HepG2 (cell line): ENCODE measurements at regions not wholly inside any gene's neighbourhood (a gene's known extent, or its start where the extent isn't known, plus 50 kb on each side); places are given as distances from the start of the nearest gene placed in this dataset.

Experiments used
- ATAC-seq: fragments of 200-7000 bp; cut with Tn5 transposase; 3 replicates; pipeline ENCODE4 v1.9.1; 2020; ENCODE audit warnings: mild to moderate bottlenecking, moderate library complexity
- BruUV-seq: library from RNA; stranded (reverse); fragments of 400-500 nt; replicated peaks from 2 replicates; lab custom pipeline; 2021; lab: Mats Ljungman, UMichigan
- CTCF ChIA-PET: fragments of 300-600 bp; formaldehyde crosslinking; extraction: SDS; loops from one replicate; lab custom pipeline; 2021; ENCODE audit warnings: low total read pairs, inconsistent platforms, low intra/inter-chr PET ratio; lab: Yijun Ruan, JAX
- POLR2A ChIA-PET: fragments of 350-600 bp; sonication (Branson Sonifier 250); formaldehyde crosslinking; loops from one replicate; lab custom pipeline; 2020; ENCODE audit warnings: antibody characterized with exemption, inconsistent platforms; lab: Yijun Ruan, JAX
- DNase-seq: peaks from one replicate; pipeline ENCODE4 v3.0.0-alpha.2; 2015; ENCODE audit warnings: low spot score
- FAIRE-seq: peaks from 3 replicates; lab custom pipeline; 2011; peaks lifted over from hg19 to GRCh38; lab: Jason Lieb, UNC
- H2AFZ ChIP-seq: one replicate; pipeline ENCODE4 v1.6.1; 2011; ENCODE audit warnings: low read length, inconsistent platforms
- H3K27ac ChIP-seq: fragments of 300-600 bp; 3 replicates; pipeline ENCODE4 v1.8.0; 2011; ENCODE audit warnings: mixed run types, mild to moderate bottlenecking, mixed read lengths, low read length, inconsistent platforms; ENCODE audit not compliant: insufficient read depth; ENCODE audit errors: extremely low read length
- H3K27me3 ChIP-seq, 2 experiments: fragments of 200-600 bp in 1 of 2; 2 replicates in 1 of 2; 3 replicates in 1 of 2; pipeline versions ENCODE4 v1.6.0 to v1.8.0; 2011; ENCODE audit warnings: low read length in 2 of 2, mild to moderate bottlenecking in 2 of 2, moderate library complexity in 2 of 2, inconsistent platforms in 1 of 2; ENCODE audit not compliant: insufficient read depth in 2 of 2, control insufficient read depth in 1 of 2
- H3K36me3 ChIP-seq, 2 experiments: fragments of 200-600 bp in 1 of 2; replicated peaks in 1 of 2; 2 replicates in 1 of 2; 3 replicates in 1 of 2; pipeline versions ENCODE4 v1.5.1 to v1.8.0; 2011; ENCODE audit warnings: low read length in 2 of 2, inconsistent platforms in 1 of 2; ENCODE audit not compliant: insufficient read depth in 2 of 2, control insufficient read depth in 1 of 2
- H3K4me1 ChIP-seq: 2 replicates; pipeline ENCODE4 v1.5.1; 2012; ENCODE audit warnings: low read length, inconsistent platforms; ENCODE audit not compliant: insufficient read depth
- H3K4me2 ChIP-seq: 2 replicates; pipeline ENCODE4 v1.6.0; 2011; ENCODE audit warnings: low read depth, low read length, inconsistent platforms
- H3K4me3 ChIP-seq, 3 experiments: fragments of 200-600 bp in 1 of 3; sonication (generic), shearing (Covaris generic) in 1 of 3; replicated peaks in 1 of 3; 2 replicates each; pipeline ENCODE4 v1.5.1; 2011 to 2016; ENCODE audit warnings: low read length in 3 of 3, inconsistent platforms in 2 of 3, low read depth in 2 of 3, mild to moderate bottlenecking in 2 of 3, control low read depth in 1 of 3, mixed read lengths in 1 of 3; ENCODE audit not compliant: insufficient read depth in 1 of 3
- H3K79me2 ChIP-seq: one replicate; pipeline ENCODE4 v1.6.1; 2011; ENCODE audit warnings: low read length, inconsistent platforms; ENCODE audit not compliant: insufficient read depth
- H3K9ac ChIP-seq: 2 replicates; pipeline ENCODE4 v1.6.0; 2011; ENCODE audit warnings: mild to moderate bottlenecking, low read depth, low read length, inconsistent platforms; ENCODE audit not compliant: insufficient read depth
- H3K9me3 ChIP-seq: 2 replicates; pipeline ENCODE4 v1.5.1; 2012; ENCODE audit warnings: mild to moderate bottlenecking, low read length
- H4K20me1 ChIP-seq: 2 replicates; pipeline ENCODE4 v1.6.0; 2011; ENCODE audit warnings: inconsistent platforms, mild to moderate bottlenecking, low read length, moderate library complexity; ENCODE audit not compliant: insufficient read depth
- ELF3 ChIP-seq: IDR thresholded peaks from 2 replicates; pipeline ENCODE4 v1.6.1; 2016; ENCODE audit warnings: missing genetic modification reagents, missing compliant biosample characterization
- GATAD2A ChIP-seq: IDR thresholded peaks from 2 replicates; pipeline ENCODE4 v1.6.1; 2016
- KAT2B ChIP-seq: fragments of 150-350 bp; IDR thresholded peaks from 2 replicates; pipeline ENCODE4 v1.6.1; 2014; ENCODE audit warnings: low read depth, low read length, borderline replicate concordance
- KLF16 ChIP-seq, 2 experiments: sonication (generic) in 1 of 2; formaldehyde crosslinking in 1 of 2; IDR thresholded peaks; 2 replicates each; pipeline versions ENCODE4 v1.6.1 to v1.8.0; 2016 to 2023; ENCODE audit warnings: missing genetic modification reagents in 2 of 2, missing compliant biosample characterization in 1 of 2
- KLF9 ChIP-seq: IDR thresholded peaks from 2 replicates; pipeline ENCODE4 v1.6.1; 2016; ENCODE audit warnings: low read depth
- MAFF ChIP-seq: IDR thresholded peaks from 2 replicates; pipeline ENCODE4 v1.6.1; 2011; ENCODE audit warnings: low read depth, low read length, improper control_type of control experiment
- MAFG ChIP-seq: sonication (generic); formaldehyde crosslinking; IDR thresholded peaks from 2 replicates; pipeline ENCODE4 v1.5.1; 2020; ENCODE audit warnings: mild to moderate bottlenecking, missing genetic modification reagents
- MAFK ChIP-seq, 2 experiments: IDR thresholded peaks in 1 of 2; conservative IDR thresholded peaks in 1 of 2; 2 replicates each; pipeline ENCODE4 v1.6.1; 2011; ENCODE audit warnings: improper control_type of control experiment in 2 of 2, low read length in 2 of 2
- PHF5A ChIP-seq: IDR thresholded peaks from one replicate; pipeline ENCODE4 v1.6.1; 2018; ENCODE audit warnings: low read depth, missing genetic modification reagents; ENCODE audit not compliant: unreplicated experiment
- SIX1 ChIP-seq: sonication (generic); formaldehyde crosslinking; IDR thresholded peaks from 2 replicates; pipeline ENCODE4 v1.4.0; 2020; ENCODE audit warnings: missing genetic modification reagents, borderline replicate concordance
- SKIL ChIP-seq: sonication (generic); formaldehyde crosslinking; IDR thresholded peaks from 2 replicates; pipeline ENCODE4 v1.8.0; 2022; ENCODE audit warnings: missing genetic modification reagents, mild to moderate bottlenecking, moderate library complexity, borderline replicate concordance
- SNAPC5 ChIP-seq: sonication (generic); formaldehyde crosslinking; IDR thresholded peaks from 2 replicates; pipeline ENCODE4 v1.8.1; 2023; ENCODE audit warnings: mild to moderate bottlenecking, missing genetic modification reagents, borderline replicate concordance
- SOX6 ChIP-seq, 2 experiments: fragments of 450-650 bp in 1 of 2; sonication (generic) in 1 of 2; formaldehyde crosslinking in 1 of 2; IDR thresholded peaks; 2 replicates each; pipeline versions ENCODE4 v1.4.0 to v1.6.1; 2017 to 2020; ENCODE audit warnings: antibody characterized with exemption in 1 of 2, mild to moderate bottlenecking in 1 of 2, missing genetic modification reagents in 1 of 2
- SRSF4 ChIP-seq: fragments of 200-400 bp; formaldehyde crosslinking; IDR thresholded peaks from one replicate; pipeline ENCODE4 v1.6.1; 2018; ENCODE audit warnings: mild to moderate bottlenecking, low read depth, low read length, moderate library complexity; ENCODE audit not compliant: poor library complexity, severe bottlenecking
- ZKSCAN5 ChIP-seq: sonication (generic); formaldehyde crosslinking; IDR thresholded peaks from 2 replicates; pipeline ENCODE4 v1.5.1; 2020; ENCODE audit warnings: mild to moderate bottlenecking, missing genetic modification reagents
- ZMYM3 ChIP-seq: sonication (generic); formaldehyde crosslinking; IDR thresholded peaks from 2 replicates; pipeline ENCODE4 v1.5.1; 2020; ENCODE audit warnings: mild to moderate bottlenecking, missing genetic modification reagents
- ZNF446 ChIP-seq: sonication (generic); formaldehyde crosslinking; IDR thresholded peaks from 2 replicates; pipeline ENCODE4 v1.5.0; 2020; ENCODE audit warnings: mild to moderate bottlenecking, missing genetic modification reagents
- WGBS: methylation state at CpG from one replicate; pipeline ENCODE4 v1.1.6; 2017; ENCODE audit warnings: low lambda C conversion rate; 5-methylcytosine and 5-hydroxymethylcytosine counted together
- in situ Hi-C: cut with HindIII; loops from 2 replicates; pipeline ENCODE4 v1.10.0; 2017; ENCODE audit warnings: low pct_unique_long_range_greater_than_20kb; ENCODE audit not compliant: extremely low pct_ligation_motif_present
- intact Hi-C: fragments of 100-400 bp; cut with micrococcal nuclease; formaldehyde crosslinking; loops from one replicate; pipeline ENCODE4 v1.10.0; 2022; ENCODE audit not compliant: unreplicated experiment

GRCh38 chr18:22296304-22296703 lies 121.4 kb downstream of the CTAGE1 start (continued):
- TF ChIP-seq ZMYM3 (no peak), MAFG (CRISPR knock-in tag) (no peak), KAT2B (no peak), ELF3 (no peak), SRSF4 (no peak), PHF5A (no peak)

DNA sequence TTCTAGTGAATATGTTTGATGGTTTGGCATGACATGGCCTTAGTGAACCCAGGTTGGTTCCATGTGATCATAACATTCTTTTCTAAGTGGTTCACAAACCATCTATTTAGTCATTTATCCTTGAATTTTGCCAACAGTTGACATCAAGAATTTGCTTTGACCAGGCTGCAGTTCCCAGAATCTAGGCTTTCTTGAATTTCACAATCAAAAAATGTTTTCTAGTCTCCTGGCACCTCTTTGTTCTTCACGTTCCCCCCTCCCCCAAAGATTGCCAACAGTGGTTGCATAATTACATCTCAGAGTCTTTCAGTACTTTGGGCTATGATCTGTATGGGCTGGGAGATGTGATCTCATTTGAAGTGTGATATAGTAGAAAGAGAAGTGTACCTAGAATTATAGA lies 124.0 kb downstream of the GATA6 start:
- BruUV-seq, result no TSS peak

GRCh38 chr18:22290004-22290403 lies 120.6 kb downstream of the GATA6 start:
- CTCF ChIA-PET, result no interaction called here
- FAIRE-seq, result no peak

More for the DNA sequence above, 124.0 kb downstream of the GATA6 start:
- DNase-seq, result no peak
- POLR2A ChIA-PET, result no interaction called here
- H3K4me1 ChIP-seq, result no peaks in the 10 kb centered on the region
- no peaks in the 10 kb centered on the region for H3K79me2 ChIP-seq
- ATAC-seq, result no peak
- no peak overlapping the region for H3K4me3 ChIP-seq
- CTCF ChIA-PET, result no interaction called here
- no peak overlapping the region for H3K4me2 ChIP-seq
- H3K9ac ChIP-seq, result no peak overlapping the region
- no peak for FAIRE-seq
- TF ChIP-seq SOX6 (IDR thresholded peaks at IDR 0.05), result no peak
- TF ChIP-seq SOX6 (CRISPR knock-in tag; IDR thresholded peaks at IDR 0.05), result no peak
- no peak for TF ChIP-seq KAT2B
- no peak for TF ChIP-seq KLF9 (CRISPR knock-in tag)
- no peak for TF ChIP-seq SIX1 (CRISPR knock-in tag)
- TF ChIP-seq ZNF446 (CRISPR knock-in tag), result no peak
- in situ Hi-C loops (no loop called here), intact Hi-C loops (no loop called here)
- 0% methylated on average over 1 of the region's 1 CpG for WGBS
- H2AFZ ChIP-seq, result no peak overlapping the region
- H3K27ac ChIP-seq, result no peak overlapping the region
- no peaks in the 10 kb centered on the region for H3K36me3 ChIP-seq
- no peaks in the 10 kb centered on the region for H3K9me3 ChIP-seq
- no peaks in the 10 kb centered on the region for H3K27me3 ChIP-seq
- H4K20me1 ChIP-seq, result no peaks in the 10 kb centered on the region

More at GRCh38 chr18:22290004-22290403, 120.6 kb downstream of the GATA6 start:
- DNase-seq, result no peak
- no TSS peak for BruUV-seq
- 42% methylated on average over 1 of the region's 1 CpG for WGBS
- no peak overlapping the region for H2AFZ ChIP-seq
- H3K4me3 ChIP-seq, result no peak overlapping the region
- H3K27ac ChIP-seq, result no peak overlapping the region
- no peaks in the 10 kb centered on the region for H3K36me3 ChIP-seq
- POLR2A ChIA-PET, result no interaction called here
- H3K27me3 ChIP-seq, result no peaks in the 10 kb centered on the region; a peak in 1 of 5 replicates
- H3K9ac ChIP-seq, result no peak overlapping the region
- H3K9me3 ChIP-seq, result no peaks in the 10 kb centered on the region
- no peak for ATAC-seq
- intact Hi-C loops (no loop called here), in situ Hi-C loops (no loop called here)
- no peaks in the 10 kb centered on the region for H3K79me2 ChIP-seq
- TF ChIP-seq MAFF, result peak; percentile 66
- TF ChIP-seq ZKSCAN5 (CRISPR knock-in tag), result no peak
- TF ChIP-seq GATAD2A (CRISPR knock-in tag), result no peak
- TF ChIP-seq KLF16 (CRISPR knock-in tag; IDR thresholded peaks at IDR 0.05), result no peak
- TF ChIP-seq MAFK (conservative IDR thresholded peaks at IDR 0.05 in 1 of 2, IDR thresholded peaks at IDR 0.05 in 1 of 2; ENCODE audit: low read length in 2 of 2), result peak; percentile 79 to 80
- no peak for TF ChIP-seq SNAPC5 (CRISPR knock-in tag)
- no peak for TF ChIP-seq SKIL (CRISPR knock-in tag)
- H3K4me2 ChIP-seq, result no peak overlapping the region
- H4K20me1 ChIP-seq, result no peaks in the 10 kb centered on the region
- peaks cover 6% of the 10 kb centered on the region; the same call in 1 of the 2 replicates for H3K4me1 ChIP-seq
